Choroid plexus epithelial cell (primary cell): ENCODE measurements at regions not wholly inside any gene's neighbourhood (a gene's known extent, or its start where the extent isn't known, plus 50 kb on each side); places are given as distances from the start of the nearest gene placed in this dataset.
A peak's percentile ranks its signal among the peaks of the same experiment; 100 is the strongest.

ENCODE experiments used
- DNase-seq: peaks from one replicate; pipeline ENCODE4 v3.0.0-alpha.2; 2010; ENCODE audit warnings: low read depth
- H3K4me3 ChIP-seq: 2 replicates; pipeline ENCODE4 v1.5.1; 2011; ENCODE audit warnings: low read depth, mild to moderate bottlenecking, control low read depth, low read length, moderate library complexity
- CTCF ChIP-seq: conservative IDR thresholded peaks from 2 replicates; pipeline ENCODE4 v1.5.1; 2011; ENCODE audit warnings: low read depth, mild to moderate bottlenecking, control low read depth, inconsistent platforms, low read length, moderate library complexity

GRCh38 chr1:192057766-192058165 lies 100.5 kb upstream of the RGS18 start:
- no peak for DNase-seq

GRCh38 chr1:192059407-192059806 lies 98.9 kb upstream of the RGS18 start:
- DNase-seq: no peak
- H3K4me3 ChIP-seq: no peak overlapping the region
- no peak for TF ChIP-seq CTCF

More at GRCh38 chr1:192057766-192058165, 100.5 kb upstream of the RGS18 start:
- no peak overlapping the region for H3K4me3 ChIP-seq
- no peak for TF ChIP-seq CTCF

GRCh38 chr1:192061556-192061955 lies 96.7 kb upstream of the RGS18 start:
- DNase-seq: no peak
- H3K4me3 ChIP-seq: no peak overlapping the region
- TF ChIP-seq CTCF: no peak

- DNase-seq: no peak
- no peak overlapping the region for H3K4me3 ChIP-seq
- no peak for TF ChIP-seq CTCF
These were observed 93.2 kb upstream of the RGS18 start for GRCh38 chr1:192065087-192065486.

GRCh38 chr1:192066202-192066601 lies 92.1 kb upstream of the RGS18 start:
- DNase-seq: no peak
- H3K4me3 ChIP-seq: no peak overlapping the region
- no peak for TF ChIP-seq CTCF

- TF ChIP-seq CTCF: no peak
- DNase-seq: peak; percentile 5
- no peak overlapping the region for H3K4me3 ChIP-seq
These were observed 90.9 kb upstream of the RGS18 start for GRCh38 chr1:192067360-192067759.

GRCh38 chr1:192070213-192070612 lies 88.0 kb upstream of the RGS18 start:
- DNase-seq: no peak
- TF ChIP-seq CTCF: no peak
- no peak overlapping the region for H3K4me3 ChIP-seq
